Colonic mucosa (tissue), 4 donors: ENCODE measurements at regions not wholly inside any gene's neighbourhood (a gene's known extent, or its start where the extent isn't known, plus 50 kb on each side); places are given as distances from the start of the nearest gene placed in this dataset.

Experiments
- DNase-seq: peaks from one replicate; pipeline ENCODE4 v3.0.0-alpha.2; 2020
- H3K27ac ChIP-seq: fragments of 200-600 bp; one replicate; pipeline ENCODE4 v1.8.0; 2021
- H3K27me3 ChIP-seq: fragments of 200-600 bp; one replicate; pipeline ENCODE4 v1.8.0; 2021
- H3K36me3 ChIP-seq: fragments of 200-600 bp; one replicate; pipeline ENCODE4 v1.8.0; 2021
- H3K4me1 ChIP-seq: fragments of 200-600 bp; one replicate; pipeline ENCODE4 v1.8.0; 2021; ENCODE audit warnings: mild to moderate bottlenecking
- H3K4me3 ChIP-seq: fragments of 200-600 bp; one replicate; pipeline ENCODE4 v1.8.0; 2021
- H3K9ac ChIP-seq, 2 donors: one replicate each; pipeline ENCODE4 v1.7.0; 2013; ENCODE audit warnings: control low read depth in 2 of 2, low read depth in 2 of 2, low read length in 2 of 2
- H3K9me3 ChIP-seq: fragments of 200-600 bp; one replicate; pipeline ENCODE4 v1.8.0; 2021
- CTCF ChIP-seq: fragments of 200-600 bp; IDR thresholded peaks from one replicate; pipeline ENCODE4 v1.8.0; 2022; ENCODE audit warnings: antibody characterized with exemption, mild to moderate bottlenecking
- intact Hi-C: fragments of 100-400 bp; cut with DNase I; formaldehyde crosslinking; loops from one replicate; pipeline ENCODE4 v1.14.1; 2022
- donor health status: healthy.
- donor health status: DM: no; HTN: no; CAD: no.
- donor health status: DM: no; HTN: no; CAD: no.

- Histone ChIP-seq H3K27me3 (no peaks in the 10 kb centered on the region), H3K27ac (no peak overlapping the region), H3K9ac (no peak overlapping the region), H3K4me1 (no peaks in the 10 kb centered on the region), H3K36me3 (no peaks in the 10 kb centered on the region), H3K9me3 (no peaks in the 10 kb centered on the region), H3K4me3 (no peak overlapping the region)
- intact Hi-C loops: no loop called here
- no peak for TF ChIP-seq CTCF
- DNase-seq: no peak
Measured at GRCh38 chr1:79681382-79681781, 674.9 kb upstream of the ADGRL4 start.

GRCh38 chr1:79679916-79680315 lies 673.4 kb upstream of the ADGRL4 start:
- peak; percentile 20 for DNase-seq
- H3K4me3 ChIP-seq: no peak overlapping the region
- no peak for TF ChIP-seq CTCF
- no peaks in the 10 kb centered on the region for H3K9me3 ChIP-seq
- no peak overlapping the region for H3K9ac ChIP-seq
- no peaks in the 10 kb centered on the region for H3K27me3 ChIP-seq
- H3K4me1 ChIP-seq: no peaks in the 10 kb centered on the region
- H3K27ac ChIP-seq: no peak overlapping the region
- no peaks in the 10 kb centered on the region for H3K36me3 ChIP-seq
- intact Hi-C loops: no loop called here

GRCh38 chr1:79667848-79668696 lies 661.5 kb upstream of the ADGRL4 start:
- no peak for TF ChIP-seq CTCF
- DNase-seq: no peak
- Histone ChIP-seq H3K27me3 (no peaks in the 10 kb centered on the region), H3K4me1 (no peaks in the 10 kb centered on the region), H3K9ac (no peak overlapping the region), H3K4me3 (no peak overlapping the region), H3K36me3 (no peaks in the 10 kb centered on the region), H3K9me3 (no peaks in the 10 kb centered on the region), H3K27ac (no peak overlapping the region)
- intact Hi-C loops: no loop called here

DNA sequence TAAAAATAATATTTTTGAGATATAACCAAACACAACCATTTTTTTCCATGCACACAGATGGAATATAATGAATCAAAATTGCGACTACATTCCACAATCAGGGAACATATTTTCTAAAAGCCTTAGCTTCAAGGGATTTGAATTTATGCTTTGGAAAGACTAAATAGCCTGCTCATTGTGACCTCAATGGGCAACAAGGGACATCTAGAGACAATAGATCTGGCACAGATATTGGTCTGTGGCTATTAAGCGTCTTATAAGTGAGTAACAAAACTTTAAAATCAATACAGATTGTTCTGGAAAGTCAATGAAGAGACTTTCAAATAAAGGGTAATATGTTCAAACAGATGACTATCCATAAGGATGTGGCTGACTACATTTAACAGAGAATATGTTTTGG lies 660.6 kb upstream of the ADGRL4 start:
- no peak overlapping the region for H3K4me3 ChIP-seq
- H3K9me3 ChIP-seq: no peaks in the 10 kb centered on the region
- no peak overlapping the region for H3K9ac ChIP-seq
- H3K4me1 ChIP-seq: no peaks in the 10 kb centered on the region
- intact Hi-C loops: no loop called here
- no peak for DNase-seq
- H3K27ac ChIP-seq: no peak overlapping the region
- H3K27me3 ChIP-seq: no peaks in the 10 kb centered on the region
- no peak for TF ChIP-seq CTCF
- no peaks in the 10 kb centered on the region for H3K36me3 ChIP-seq

DNA sequence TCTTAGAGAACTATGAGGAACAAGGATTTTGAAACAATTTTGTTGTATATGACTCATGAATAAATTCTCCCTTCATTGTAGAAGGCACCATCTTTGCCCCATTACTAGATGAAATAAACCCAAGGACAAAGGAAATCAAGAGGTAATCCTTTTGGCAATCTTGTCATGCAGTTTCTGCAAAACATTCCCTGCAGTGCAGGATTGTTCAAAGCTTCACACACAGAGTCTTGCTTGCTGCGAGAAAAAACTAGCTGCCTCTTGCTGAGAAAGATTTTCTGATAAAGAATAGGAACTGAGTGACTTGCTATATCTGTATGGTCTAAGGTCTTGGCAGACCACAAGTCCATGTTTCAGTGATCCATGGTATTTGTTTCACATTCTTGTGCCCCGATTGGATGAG lies 657.4 kb upstream of the ADGRL4 start:
- H3K36me3 ChIP-seq: no peaks in the 10 kb centered on the region
- H3K9ac ChIP-seq: no peak overlapping the region
- intact Hi-C loops: no loop called here
- TF ChIP-seq CTCF: no peak
- no peak overlapping the region for H3K27ac ChIP-seq
- no peak for DNase-seq
- no peaks in the 10 kb centered on the region for H3K9me3 ChIP-seq
- H3K4me3 ChIP-seq: no peak overlapping the region
- H3K27me3 ChIP-seq: no peaks in the 10 kb centered on the region
- H3K4me1 ChIP-seq: no peaks in the 10 kb centered on the region
